SK-N-SH (cell line): ENCODE measurements at regions not wholly inside any gene's neighbourhood (a gene's known extent, or its start where the extent isn't known, plus 50 kb on each side); places are given as distances from the start of the nearest gene placed in this dataset.

Source experiments
- CTCF ChIA-PET: fragments of 300-600, 350-600 bp; formaldehyde crosslinking; extraction: SDS; loops from one replicate; lab custom pipeline; 2021; lab: Yijun Ruan, JAX
- POLR2A ChIA-PET: fragments of 350-600 bp; sonication (Branson Sonifier 250); formaldehyde crosslinking; extraction: SDS; loops from one replicate; lab custom pipeline; 2020; ENCODE audit warnings: antibody characterized with exemption, inconsistent platforms; lab: Yijun Ruan, JAX
- DNase-seq: peaks from one replicate; pipeline ENCODE4 v3.0.0; 2012
- H2AFZ ChIP-seq: fragments of 200-600 bp; sonication (generic); 2 replicates; pipeline ENCODE4 v1.8.1; 2016; ENCODE audit warnings: antibody characterized with exemption, mild to moderate bottlenecking, low read depth
- H3F3A ChIP-seq: fragments of 200-600 bp; sonication (generic); replicated peaks from 2 replicates; pipeline ENCODE3; 2016; ENCODE audit warnings: antibody characterized with exemption, mild to moderate bottlenecking; ENCODE audit not compliant: insufficient read depth
- H3K27ac ChIP-seq, 2 experiments: fragments of 200-500 bp in 1 of 2; fragments of 200-600 bp in 1 of 2; sonication (Bioruptor generic) in 1 of 2; sonication (generic), shearing (Covaris generic) in 1 of 2; 2 replicates each; pipeline versions ENCODE4 v1.5.1 to v1.6.1; 2014 to 2016; ENCODE audit warnings: low read depth in 2 of 2, inconsistent platforms in 1 of 2, low read length in 1 of 2, mild to moderate bottlenecking in 1 of 2, mixed read lengths in 1 of 2
- H3K27me3 ChIP-seq: fragments of 200-600 bp; sonication (generic), shearing (Covaris generic); 2 replicates; pipeline ENCODE4 v1.6.1; 2016; ENCODE audit warnings: mixed run types; ENCODE audit not compliant: insufficient read depth
- H3K36me3 ChIP-seq, 2 experiments: fragments of 200-500 bp in 1 of 2; fragments of 200-600 bp in 1 of 2; sonication (Bioruptor generic) in 1 of 2; sonication (generic) in 1 of 2; replicated peaks in 1 of 2; 2 replicates each; pipeline versions ENCODE3 to v1.5.1; 2014 to 2016; ENCODE audit warnings: low read length in 1 of 2, mild to moderate bottlenecking in 1 of 2; ENCODE audit not compliant: insufficient read depth in 2 of 2, control insufficient read depth in 1 of 2
- H3K4me1 ChIP-seq, 2 experiments: fragments of 200-500 bp in 1 of 2; fragments of 200-600 bp in 1 of 2; sonication (Bioruptor generic) in 1 of 2; sonication (generic), shearing (Covaris generic) in 1 of 2; 2 replicates each; pipeline versions ENCODE4 v1.5.1 to v1.6.1; 2014 to 2016; ENCODE audit warnings: low read depth in 1 of 2, low read length in 1 of 2, mixed run types in 1 of 2; ENCODE audit not compliant: insufficient read depth in 2 of 2, control insufficient read depth in 1 of 2
- H3K4me2 ChIP-seq: fragments of 200-600 bp; sonication (generic), shearing (Covaris generic); 2 replicates; pipeline ENCODE4 v1.6.1; 2017; ENCODE audit warnings: mixed run types
- H3K4me3 ChIP-seq, 2 experiments: fragments of 200-500 bp in 1 of 2; fragments of 200-600 bp in 1 of 2; sonication (Bioruptor generic) in 1 of 2; sonication (generic), shearing (Covaris generic) in 1 of 2; 2 replicates each; pipeline versions ENCODE4 v1.5.1 to v1.8.1; 2014 to 2016; ENCODE audit warnings: low read depth in 2 of 2, inconsistent platforms in 1 of 2, low read length in 1 of 2, mild to moderate bottlenecking in 1 of 2, mixed read lengths in 1 of 2, moderate library complexity in 1 of 2
- H3K79me2 ChIP-seq: fragments of 200-600 bp; sonication (generic); 2 replicates; pipeline ENCODE4 v1.8.1; 2017; ENCODE audit warnings: mild to moderate bottlenecking; ENCODE audit not compliant: insufficient read depth
- H3K9ac ChIP-seq: fragments of 200-600 bp; sonication (generic); 2 replicates; pipeline ENCODE4 v1.6.1; 2017; ENCODE audit warnings: mixed run types
- H3K9me2 ChIP-seq: fragments of 200-600 bp; sonication (generic); 2 replicates; pipeline ENCODE4 v1.6.1; 2017; ENCODE audit warnings: mixed run types
- H3K9me3 ChIP-seq: fragments of 200-600 bp; sonication (generic); 2 replicates; pipeline ENCODE4 v1.6.1; 2017; ENCODE audit warnings: mixed run types, mild to moderate bottlenecking, moderate library complexity
- H4K20me1 ChIP-seq: fragments of 200-600 bp; sonication (generic); 2 replicates; pipeline ENCODE4 v1.6.1; 2017; ENCODE audit warnings: mild to moderate bottlenecking, mixed run types; ENCODE audit not compliant: insufficient read depth
- ELF1 ChIP-seq: IDR thresholded peaks from 2 replicates; pipeline ENCODE4 v1.4.0; 2012
- EP300 ChIP-seq, 2 experiments: IDR thresholded peaks; 2 replicates each; pipeline versions ENCODE4 v1.4.0 to v1.6.1; 2012; ENCODE audit warnings: borderline replicate concordance in 1 of 2, low read depth in 1 of 2, low read length in 1 of 2
- FOSL2 ChIP-seq: IDR thresholded peaks from 2 replicates; pipeline ENCODE4 v1.4.0; 2012; ENCODE audit warnings: low read depth, mild to moderate bottlenecking, moderate library complexity, borderline replicate concordance
- FOXJ3 ChIP-seq: sonication (generic); formaldehyde crosslinking; IDR thresholded peaks from 2 replicates; pipeline ENCODE4 v1.5.1; 2020; ENCODE audit warnings: mild to moderate bottlenecking, missing genetic modification reagents
- GABPA ChIP-seq: IDR thresholded peaks from 2 replicates; pipeline ENCODE4 v1.4.0; 2012; ENCODE audit warnings: low read depth, mild to moderate bottlenecking
- IRF3 ChIP-seq: fragments of 150-350 bp; IDR thresholded peaks from 2 replicates; pipeline ENCODE4 v1.6.1; 2016; ENCODE audit warnings: mild to moderate bottlenecking, low read depth, low read length
- JUND ChIP-seq: IDR thresholded peaks from 2 replicates; pipeline ENCODE4 v1.4.0; 2012
- MAX ChIP-seq: IDR thresholded peaks from 2 replicates; pipeline ENCODE4 v1.4.0; 2012; ENCODE audit warnings: low read depth
- MEF2A ChIP-seq: IDR thresholded peaks from 2 replicates; pipeline ENCODE4 v1.4.0; 2012; ENCODE audit warnings: low read depth, borderline replicate concordance
- MXI1 ChIP-seq: IDR thresholded peaks from 2 replicates; pipeline ENCODE4 v1.6.1; 2012; ENCODE audit warnings: mild to moderate bottlenecking, low read depth, low read length, improper control_type of control experiment
- NRF1 ChIP-seq: IDR thresholded peaks from 2 replicates; pipeline ENCODE4 v1.6.1; 2012; ENCODE audit warnings: low read depth, mild to moderate bottlenecking, low read length
- RAD21 ChIP-seq: IDR thresholded peaks from 2 replicates; pipeline ENCODE4 v1.6.1; 2012; ENCODE audit warnings: mild to moderate bottlenecking, low read length
- REST ChIP-seq: IDR thresholded peaks from 2 replicates; pipeline ENCODE4 v1.6.1; 2012; ENCODE audit warnings: mild to moderate bottlenecking, low read depth, low read length, moderate library complexity
- TCF12 ChIP-seq: IDR thresholded peaks from 2 replicates; pipeline ENCODE4 v1.4.0; 2012
- YY1 ChIP-seq: IDR thresholded peaks from 2 replicates; pipeline ENCODE4 v1.4.0; 2012; ENCODE audit warnings: low read depth, mild to moderate bottlenecking
- ZBTB33 ChIP-seq: IDR thresholded peaks from 2 replicates; pipeline ENCODE4 v1.4.0; 2012; ENCODE audit warnings: low read depth, borderline replicate concordance
- WGBS: methylation state at CpG from one replicate; pipeline ENCODE4 v1.1.6; 2017; ENCODE audit warnings: low lambda C conversion rate; 5-methylcytosine and 5-hydroxymethylcytosine counted together

GRCh38 chr14:71430321-71430677, 501.9 kb upstream of the RGS6 start:
- no peak for DNase-seq
- H3K9me3 ChIP-seq: 0 out of 2 replicates have a peak, but pooled peaks cover 3% of the 10 kb centered on the region
- ChIA-PET POLR2A (no interaction called here), CTCF (interaction anchor here (1.2 to 2.3 kb wide), 5 partner anchors 10 to 196 kb away, joined by 3 to 8 read pairs (median 6); no protein-coding TSS in a partner anchor)
- H4K20me1 ChIP-seq: no peaks in the 10 kb centered on the region
- no peak overlapping the region for H2AFZ ChIP-seq
- H3K9me2 ChIP-seq: no peaks in the 10 kb centered on the region
- no peak overlapping the region for H3K27ac ChIP-seq
- H3K27me3 ChIP-seq: no peaks in the 10 kb centered on the region
- peaks cover 0 to 11% of the 10 kb centered on the region in 2 experiments for H3K36me3 ChIP-seq
- no peak overlapping the region for H3K4me2 ChIP-seq
- no peak overlapping the region for H3K4me3 ChIP-seq
- peaks cover 80% of the 10 kb centered on the region for H3K79me2 ChIP-seq
- H3K9ac ChIP-seq: no peak overlapping the region
- H3K4me1 ChIP-seq: peaks cover 0 to 3% of the 10 kb centered on the region in 2 experiments; a peak in 1 of 4 replicates
- 99% methylated on average over 2 of the region's 2 CpGs for WGBS
- TF ChIP-seq MXI1: no peak
- TF ChIP-seq GABPA: no peak
- TF ChIP-seq EP300 (IDR thresholded peaks at IDR 0.05; ENCODE audit: borderline replicate concordance in 1 of 2, low read depth in 1 of 2, low read length in 1 of 2): no peak
- no peak for TF ChIP-seq TCF12
- no peak for TF ChIP-seq REST
- no peak for TF ChIP-seq JUND
- H3F3A ChIP-seq: no peaks in the 10 kb centered on the region

- Histone ChIP-seq H3F3A (no peaks in the 10 kb centered on the region), H3K9me3 (no peaks in the 10 kb centered on the region), H3K79me2 (peaks cover 80% of the 10 kb centered on the region), H3K4me3 (no peak overlapping the region), H3K36me3 (peaks cover 0 to 8% of the 10 kb centered on the region in 2 experiments), H3K27me3 (no peaks in the 10 kb centered on the region), H3K27ac (no peak overlapping the region), H3K4me1 (peaks cover 0 to 3% of the 10 kb centered on the region in 2 experiments; a peak in 1 of 4 replicates), H2AFZ (no peak overlapping the region), H3K9me2 (no peaks in the 10 kb centered on the region), H3K4me2 (no peak overlapping the region), H3K9ac (no peak overlapping the region), H4K20me1 (no peaks in the 10 kb centered on the region)
- DNase-seq: no peak
- TF ChIP-seq IRF3: no peak
- no peak for TF ChIP-seq MEF2A
- no peak for TF ChIP-seq FOSL2
- TF ChIP-seq ELF1: no peak
- no peak for TF ChIP-seq TCF12
- no peak for TF ChIP-seq ZBTB33
- no peak for TF ChIP-seq NRF1
- TF ChIP-seq YY1: no peak
- TF ChIP-seq FOXJ3: no peak
- no peak for TF ChIP-seq RAD21
- no peak for TF ChIP-seq MAX
- 96% methylated on average over 3 of the region's 3 CpGs for WGBS
- ChIA-PET POLR2A (no interaction called here), CTCF (interaction anchor here (1.2 to 2.3 kb wide), 5 partner anchors 11 to 196 kb away, joined by 3 to 8 read pairs (median 6); no protein-coding TSS in a partner anchor)
Observed at GRCh38 chr14:71430678-71431376, 501.4 kb upstream of the RGS6 start.
